ENCODE measurements at regions not wholly inside any gene's neighbourhood (a gene's known extent, or its start where the extent isn't known, plus 50 kb on each side); places are given as distances from the start of the nearest gene placed in this dataset.

GRCh38 chr11:95322539-95322938, 91.5 kb upstream of the SESN3 start:
- no peak for DNase-seq (ENCODE audit: low spot score)

GRCh38 chr11:95318498-95318897, 87.5 kb upstream of the SESN3 start:
- DNase-seq (ENCODE audit: low spot score), result peak; percentile 61

- DNase-seq (ENCODE audit: low spot score), result no peak
Measured at GRCh38 chr11:95308512-95309035, 77.6 kb upstream of the SESN3 start.

GRCh38 chr11:95307286-95307685, 76.3 kb upstream of the SESN3 start:
- DNase-seq (ENCODE audit: low spot score), result no peak

- no peak for DNase-seq (ENCODE audit: low spot score)
Measured at GRCh38 chr11:95306801-95307200, 75.8 kb upstream of the SESN3 start.

GRCh38 chr11:95306123-95306522, 75.1 kb upstream of the SESN3 start:
- DNase-seq (ENCODE audit: low spot score), result no peak

GRCh38 chr11:95305705-95306104, 74.7 kb upstream of the SESN3 start:
- DNase-seq (ENCODE audit: low spot score), result no peak

GRCh38 chr11:95304777-95305176, 73.8 kb upstream of the SESN3 start:
- no peak for DNase-seq (ENCODE audit: low spot score)

- DNase-seq (ENCODE audit: low spot score), result no peak
Measured at GRCh38 chr11:95302211-95302610, 71.2 kb upstream of the SESN3 start.

- DNase-seq (ENCODE audit: low spot score), result peak; percentile 41
Measured at GRCh38 chr11:95301474-95301873, 70.5 kb upstream of the SESN3 start.

GRCh38 chr11:95299078-95299679, 68.2 kb upstream of the SESN3 start:
- peak; percentile 49 for DNase-seq (ENCODE audit: low spot score)

- DNase-seq (ENCODE audit: low spot score), result no peak
Measured at GRCh38 chr11:95297680-95298452, 66.9 kb upstream of the SESN3 start.

- no peak for DNase-seq (ENCODE audit: low spot score)
Measured at GRCh38 chr11:95296621-95297025, 65.6 kb upstream of the SESN3 start.

GRCh38 chr11:95296165-95296564, 65.2 kb upstream of the SESN3 start:
- DNase-seq (ENCODE audit: low spot score), result no peak

- DNase-seq (ENCODE audit: low spot score), result no peak
Measured at GRCh38 chr11:95295382-95296149, 64.6 kb upstream of the SESN3 start.

- DNase-seq (ENCODE audit: low spot score), result no peak
Measured at GRCh38 chr11:95294701-95295100, 63.7 kb upstream of the SESN3 start.

GRCh38 chr11:95293116-95293515, 62.1 kb upstream of the SESN3 start:
- no peak for DNase-seq (ENCODE audit: low spot score)

GRCh38 chr11:95291946-95292345, 60.9 kb upstream of the SESN3 start:
- no peak for DNase-seq (ENCODE audit: low spot score)

- no peak for DNase-seq (ENCODE audit: low spot score)
Measured at GRCh38 chr11:95289378-95290101, 58.5 kb upstream of the SESN3 start.

- DNase-seq (ENCODE audit: low spot score), result no peak
Measured at GRCh38 chr11:95284057-95285052, 53.4 kb upstream of the SESN3 start.

Measured in SK-N-DZ (cell line).